ENCODE measurements at regions not wholly inside any gene's neighbourhood (a gene's known extent, or its start where the extent isn't known, plus 50 kb on each side); places are given as distances from the start of the nearest gene placed in this dataset.

GRCh38 chr13:50670847-50671496 is 172.5 kb downstream of the DLEU7 start:
- H3K4me3 ChIP-seq (ENCODE audit: low read depth, low read length, poor library complexity, severe bottlenecking), result no peak overlapping the region
- H3K27me3 ChIP-seq (ENCODE audit: insufficient read depth, low read length), result no peaks in the 10 kb centered on the region
- 0 out of 2 replicates have a peak, but pooled peaks cover 10% of the 10 kb centered on the region for H3K36me3 ChIP-seq (ENCODE audit: insufficient read depth, low read length)
- no peaks in the 10 kb centered on the region for H4K20me1 ChIP-seq (ENCODE audit: insufficient read depth, low read length)
- no peaks in the 10 kb centered on the region for H3K9me2 ChIP-seq (ENCODE audit: low read depth, low read length)
- TF ChIP-seq, protein P1, sequence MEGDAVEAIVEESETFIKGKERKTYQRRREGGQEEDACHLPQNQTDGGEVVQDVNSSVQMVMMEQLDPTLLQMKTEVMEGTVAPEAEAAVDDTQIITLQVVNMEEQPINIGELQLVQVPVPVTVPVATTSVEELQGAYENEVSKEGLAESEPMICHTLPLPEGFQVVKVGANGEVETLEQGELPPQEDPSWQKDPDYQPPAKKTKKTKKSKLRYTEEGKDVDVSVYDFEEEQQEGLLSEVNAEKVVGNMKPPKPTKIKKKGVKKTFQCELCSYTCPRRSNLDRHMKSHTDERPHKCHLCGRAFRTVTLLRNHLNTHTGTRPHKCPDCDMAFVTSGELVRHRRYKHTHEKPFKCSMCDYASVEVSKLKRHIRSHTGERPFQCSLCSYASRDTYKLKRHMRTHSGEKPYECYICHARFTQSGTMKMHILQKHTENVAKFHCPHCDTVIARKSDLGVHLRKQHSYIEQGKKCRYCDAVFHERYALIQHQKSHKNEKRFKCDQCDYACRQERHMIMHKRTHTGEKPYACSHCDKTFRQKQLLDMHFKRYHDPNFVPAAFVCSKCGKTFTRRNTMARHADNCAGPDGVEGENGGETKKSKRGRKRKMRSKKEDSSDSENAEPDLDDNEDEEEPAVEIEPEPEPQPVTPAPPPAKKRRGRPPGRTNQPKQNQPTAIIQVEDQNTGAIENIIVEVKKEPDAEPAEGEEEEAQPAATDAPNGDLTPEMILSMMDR (IDR thresholded peaks at IDR 0.05; ENCODE audit: low read length), result no peak
- no peak for TF ChIP-seq EZH2 (IDR thresholded peaks at IDR 0.05; ENCODE audit: borderline replicate concordance, low read length)
- no peaks in the 10 kb centered on the region for H3K79me2 ChIP-seq (ENCODE audit: insufficient read depth, low read length)
- no peak overlapping the region for H2AFZ ChIP-seq (ENCODE audit: low read length)
- H3K27ac ChIP-seq (ENCODE audit: low read depth, low read length, poor library complexity, severe bottlenecking), result no peak overlapping the region
- H3F3A ChIP-seq (ENCODE audit: insufficient read depth, low read length), result no peaks in the 10 kb centered on the region
- H3K9me3 ChIP-seq (ENCODE audit: low read length), result peaks cover 14% of the 10 kb centered on the region
- no peak overlapping the region for H3K4me2 ChIP-seq (ENCODE audit: low read length)
- no peak overlapping the region for H3K9ac ChIP-seq (ENCODE audit: low read length)
- peaks cover 27% of the 10 kb centered on the region for H3K4me1 ChIP-seq (ENCODE audit: insufficient read depth, low read length, severe bottlenecking)

DNA sequence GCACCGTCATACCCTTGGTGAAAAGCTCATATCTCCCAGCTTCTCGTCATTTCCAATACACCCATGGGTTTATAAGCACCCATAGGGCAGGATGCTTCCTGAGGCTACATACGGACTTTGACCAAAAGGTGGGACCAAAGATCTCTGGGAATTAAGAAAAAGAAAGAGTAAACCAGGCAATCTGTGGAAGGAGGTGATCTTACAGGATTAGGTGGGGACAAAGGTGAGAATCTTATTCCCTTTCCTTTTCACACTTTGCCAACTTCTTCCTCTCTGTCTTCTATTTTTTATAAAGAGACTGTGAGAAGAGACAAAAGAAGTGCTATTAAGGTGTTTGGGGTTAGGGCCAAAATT is 172.0 kb downstream of the DLEU7 start:
- Histone ChIP-seq H4K20me1 (ENCODE audit: insufficient read depth, low read length) (no peaks in the 10 kb centered on the region), H3K27me3 (ENCODE audit: insufficient read depth, low read length) (no peaks in the 10 kb centered on the region), H2AFZ (ENCODE audit: low read length) (no peak overlapping the region), H3K4me1 (ENCODE audit: insufficient read depth, low read length, severe bottlenecking) (peaks cover 32% of the 10 kb centered on the region), H3K9me3 (ENCODE audit: low read length) (peaks cover 9% of the 10 kb centered on the region), H3K4me3 (ENCODE audit: low read depth, low read length, poor library complexity, severe bottlenecking) (no peak overlapping the region), H3F3A (ENCODE audit: insufficient read depth, low read length) (no peaks in the 10 kb centered on the region), H3K9ac (ENCODE audit: low read length) (no peak overlapping the region), H3K36me3 (ENCODE audit: insufficient read depth, low read length) (0 out of 2 replicates have a peak, but pooled peaks cover 6% of the 10 kb centered on the region), H3K4me2 (ENCODE audit: low read length) (no peak overlapping the region), H3K9me2 (ENCODE audit: low read depth, low read length) (no peaks in the 10 kb centered on the region), H3K79me2 (ENCODE audit: insufficient read depth, low read length) (no peaks in the 10 kb centered on the region), H3K27ac (ENCODE audit: low read depth, low read length, poor library complexity, severe bottlenecking) (no peak overlapping the region)
- TF ChIP-seq EZH2 (IDR thresholded peaks at IDR 0.05; ENCODE audit: borderline replicate concordance, low read length), result no peak
- TF ChIP-seq, protein P1 (IDR thresholded peaks at IDR 0.05; ENCODE audit: low read length), result no peak

DNA sequence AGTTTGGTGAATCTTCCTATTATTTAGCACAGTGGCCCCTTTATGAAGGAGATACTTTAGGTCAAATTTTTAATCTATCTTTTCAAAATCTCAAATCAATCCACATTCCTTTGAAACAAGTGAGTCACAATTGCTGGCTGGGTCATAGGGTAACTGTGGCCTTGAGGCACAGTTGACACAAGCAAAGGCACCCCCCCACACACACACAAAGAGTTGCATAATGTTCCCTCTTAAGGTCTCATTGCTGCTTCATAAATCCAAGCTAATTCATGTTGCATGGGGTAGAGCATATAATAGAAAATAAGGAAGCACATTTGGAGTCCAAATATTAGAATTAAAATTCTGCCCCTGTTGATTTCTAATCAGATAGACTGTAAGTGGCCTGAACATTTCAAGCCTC is 171.5 kb downstream of the DLEU7 start:
- Histone ChIP-seq H3K36me3 (ENCODE audit: insufficient read depth, low read length) (0 out of 2 replicates have a peak, but pooled peaks cover 1% of the 10 kb centered on the region), H3K4me3 (ENCODE audit: low read depth, low read length, poor library complexity, severe bottlenecking) (no peak overlapping the region), H3K27me3 (ENCODE audit: insufficient read depth, low read length) (no peaks in the 10 kb centered on the region), H3K9ac (ENCODE audit: low read length) (no peak overlapping the region), H3K4me1 (ENCODE audit: insufficient read depth, low read length, severe bottlenecking) (peaks cover 38% of the 10 kb centered on the region), H3K9me2 (ENCODE audit: low read depth, low read length) (no peaks in the 10 kb centered on the region), H3K27ac (ENCODE audit: low read depth, low read length, poor library complexity, severe bottlenecking) (no peak overlapping the region), H3F3A (ENCODE audit: insufficient read depth, low read length) (no peaks in the 10 kb centered on the region), H3K4me2 (ENCODE audit: low read length) (no peak overlapping the region), H3K9me3 (ENCODE audit: low read length) (peaks cover 3% of the 10 kb centered on the region; the same call in 1 of the 2 replicates), H4K20me1 (ENCODE audit: insufficient read depth, low read length) (no peaks in the 10 kb centered on the region), H3K79me2 (ENCODE audit: insufficient read depth, low read length) (no peaks in the 10 kb centered on the region), H2AFZ (ENCODE audit: low read length) (no peak overlapping the region)
- TF ChIP-seq, protein P1 (IDR thresholded peaks at IDR 0.05; ENCODE audit: low read length), result no peak
- no peak for TF ChIP-seq EZH2 (IDR thresholded peaks at IDR 0.05; ENCODE audit: borderline replicate concordance, low read length)

Measured in OCI-LY1 (cell line).